ENCODE measurements at regions not wholly inside any gene's neighbourhood (a gene's known extent, or its start where the extent isn't known, plus 50 kb on each side); places are given as distances from the start of the nearest gene placed in this dataset.
"Not testable (repeated sequence)": the region's sequence is repeated elsewhere in the genome, so short reads cannot be mapped to it uniquely, and the experiment has no call there.

GRCh38 chr7:65568226-65568625 lies 194.6 kb downstream of the ZNF92 start:
- not testable (repeated sequence) for H3K36me3 ChIP-seq (ENCODE audit: control insufficient read depth in 2 of 2, insufficient read depth in 2 of 2, low read length in 2 of 2); H3K9ac ChIP-seq (ENCODE audit: low read length in 2 of 2)

GRCh38 chr7:65570990-65571389 lies 197.3 kb downstream of the ZNF92 start:
- not testable (repeated sequence) for H3K4me3 ChIP-seq (ENCODE audit: low read length in 2 of 2); H3K9ac ChIP-seq (ENCODE audit: low read length in 2 of 2); H3K9me3 ChIP-seq (ENCODE audit: control insufficient read depth in 2 of 2, low read length in 2 of 2); H3K27ac ChIP-seq (ENCODE audit: low read length); H3K36me3 ChIP-seq (ENCODE audit: control insufficient read depth in 2 of 2, insufficient read depth in 2 of 2, low read length in 2 of 2); H3K27me3 ChIP-seq (ENCODE audit: control insufficient read depth in 1 of 2, insufficient read depth in 2 of 2, low read length in 2 of 2); H3K4me1 ChIP-seq (ENCODE audit: control insufficient read depth, insufficient read depth, low read length)

More at GRCh38 chr7:65568226-65568625, 194.6 kb downstream of the ZNF92 start:
- not testable (repeated sequence) for H3K9me3 ChIP-seq (ENCODE audit: control insufficient read depth in 2 of 2, low read length in 2 of 2); H3K27me3 ChIP-seq (ENCODE audit: control insufficient read depth in 1 of 2, insufficient read depth in 2 of 2, low read length in 2 of 2); H3K4me3 ChIP-seq (ENCODE audit: low read length in 2 of 2); H3K4me1 ChIP-seq (ENCODE audit: control insufficient read depth, insufficient read depth, low read length); H3K27ac ChIP-seq (ENCODE audit: low read length)

GRCh38 chr7:65572581-65572980 lies 198.9 kb downstream of the ZNF92 start:
- not testable (repeated sequence) for H3K9ac ChIP-seq (ENCODE audit: low read length in 2 of 2); H3K27me3 ChIP-seq (ENCODE audit: control insufficient read depth in 1 of 2, insufficient read depth in 2 of 2, low read length in 2 of 2); H3K9me3 ChIP-seq (ENCODE audit: control insufficient read depth in 2 of 2, low read length in 2 of 2); H3K27ac ChIP-seq (ENCODE audit: low read length); H3K4me1 ChIP-seq (ENCODE audit: control insufficient read depth, insufficient read depth, low read length); H3K4me3 ChIP-seq (ENCODE audit: low read length in 2 of 2); H3K36me3 ChIP-seq (ENCODE audit: control insufficient read depth in 2 of 2, insufficient read depth in 2 of 2, low read length in 2 of 2)

GRCh38 chr7:65576370-65576769 lies 202.7 kb downstream of the ZNF92 start:
- H3K4me3 ChIP-seq (ENCODE audit: low read length in 2 of 2); H3K4me1 ChIP-seq (ENCODE audit: control insufficient read depth, insufficient read depth, low read length); H3K9ac ChIP-seq (ENCODE audit: low read length in 2 of 2); H3K36me3 ChIP-seq (ENCODE audit: control insufficient read depth in 2 of 2, insufficient read depth in 2 of 2, low read length in 2 of 2); H3K27me3 ChIP-seq (ENCODE audit: control insufficient read depth in 1 of 2, insufficient read depth in 2 of 2, low read length in 2 of 2); H3K9me3 ChIP-seq (ENCODE audit: control insufficient read depth in 2 of 2, low read length in 2 of 2); H3K27ac ChIP-seq (ENCODE audit: low read length): not testable (repeated sequence)

- not testable (repeated sequence) for H3K27me3 ChIP-seq (ENCODE audit: control insufficient read depth in 1 of 2, insufficient read depth in 2 of 2, low read length in 2 of 2); H3K9me3 ChIP-seq (ENCODE audit: control insufficient read depth in 2 of 2, low read length in 2 of 2); H3K27ac ChIP-seq (ENCODE audit: low read length); H3K4me3 ChIP-seq (ENCODE audit: low read length in 2 of 2); H3K9ac ChIP-seq (ENCODE audit: low read length in 2 of 2); H3K36me3 ChIP-seq (ENCODE audit: control insufficient read depth in 2 of 2, insufficient read depth in 2 of 2, low read length in 2 of 2); H3K4me1 ChIP-seq (ENCODE audit: control insufficient read depth, insufficient read depth, low read length)
Observed at GRCh38 chr7:65582518-65583119, 209.0 kb downstream of the ZNF92 start.

GRCh38 chr7:65602495-65602894 lies 228.8 kb downstream of the ZNF92 start:
- not testable (repeated sequence) for H3K36me3 ChIP-seq (ENCODE audit: control insufficient read depth in 2 of 2, insufficient read depth in 2 of 2, low read length in 2 of 2); H3K27me3 ChIP-seq (ENCODE audit: control insufficient read depth in 1 of 2, insufficient read depth in 2 of 2, low read length in 2 of 2); H3K27ac ChIP-seq (ENCODE audit: low read length); H3K9ac ChIP-seq (ENCODE audit: low read length in 2 of 2); H3K9me3 ChIP-seq (ENCODE audit: control insufficient read depth in 2 of 2, low read length in 2 of 2); H3K4me3 ChIP-seq (ENCODE audit: low read length in 2 of 2); H3K4me1 ChIP-seq (ENCODE audit: control insufficient read depth, insufficient read depth, low read length)

- no peak overlapping the region for H3K4me3 ChIP-seq (ENCODE audit: low read length in 2 of 2)
- H3K9me3 ChIP-seq (ENCODE audit: control insufficient read depth in 2 of 2, low read length in 2 of 2) = no peaks in the 10 kb centered on the region
- no peaks in the 10 kb centered on the region for H3K4me1 ChIP-seq (ENCODE audit: control insufficient read depth, insufficient read depth, low read length)
- H3K36me3 ChIP-seq (ENCODE audit: control insufficient read depth in 2 of 2, insufficient read depth in 2 of 2, low read length in 2 of 2) = no peaks in the 10 kb centered on the region
- H3K9ac ChIP-seq (ENCODE audit: low read length in 2 of 2) = no peak overlapping the region
- H3K27ac ChIP-seq (ENCODE audit: low read length) = no peak overlapping the region
- no peaks in the 10 kb centered on the region for H3K27me3 ChIP-seq (ENCODE audit: control insufficient read depth in 1 of 2, insufficient read depth in 2 of 2, low read length in 2 of 2)
Observed at GRCh38 chr7:65609131-65609530, 235.5 kb downstream of the ZNF92 start.

- H3K27ac ChIP-seq (ENCODE audit: low read length); H3K27me3 ChIP-seq (ENCODE audit: control insufficient read depth in 1 of 2, insufficient read depth in 2 of 2, low read length in 2 of 2); H3K36me3 ChIP-seq (ENCODE audit: control insufficient read depth in 2 of 2, insufficient read depth in 2 of 2, low read length in 2 of 2); H3K9me3 ChIP-seq (ENCODE audit: control insufficient read depth in 2 of 2, low read length in 2 of 2); H3K4me3 ChIP-seq (ENCODE audit: low read length in 2 of 2); H3K9ac ChIP-seq (ENCODE audit: low read length in 2 of 2); H3K4me1 ChIP-seq (ENCODE audit: control insufficient read depth, insufficient read depth, low read length): not testable (repeated sequence)
Observed at GRCh38 chr7:65613644-65614289, 240.1 kb downstream of the ZNF92 start.

- not testable (repeated sequence) for H3K9ac ChIP-seq (ENCODE audit: low read length in 2 of 2); H3K27me3 ChIP-seq (ENCODE audit: control insufficient read depth in 1 of 2, insufficient read depth in 2 of 2, low read length in 2 of 2); H3K4me3 ChIP-seq (ENCODE audit: low read length in 2 of 2); H3K9me3 ChIP-seq (ENCODE audit: control insufficient read depth in 2 of 2, low read length in 2 of 2); H3K36me3 ChIP-seq (ENCODE audit: control insufficient read depth in 2 of 2, insufficient read depth in 2 of 2, low read length in 2 of 2); H3K4me1 ChIP-seq (ENCODE audit: control insufficient read depth, insufficient read depth, low read length); H3K27ac ChIP-seq (ENCODE audit: low read length)
Observed at GRCh38 chr7:65616111-65616510, 242.5 kb downstream of the ZNF92 start.

GRCh38 chr7:65620216-65620615 lies 246.6 kb downstream of the ZNF92 start:
- H3K4me1 ChIP-seq (ENCODE audit: control insufficient read depth, insufficient read depth, low read length); H3K27ac ChIP-seq (ENCODE audit: low read length): not testable (repeated sequence)

GRCh38 chr7:65621580-65622201 lies 248.0 kb downstream of the ZNF92 start:
- H3K4me3 ChIP-seq (ENCODE audit: low read length in 2 of 2); H3K27ac ChIP-seq (ENCODE audit: low read length); H3K9me3 ChIP-seq (ENCODE audit: control insufficient read depth in 2 of 2, low read length in 2 of 2); H3K4me1 ChIP-seq (ENCODE audit: control insufficient read depth, insufficient read depth, low read length); H3K9ac ChIP-seq (ENCODE audit: low read length in 2 of 2); H3K36me3 ChIP-seq (ENCODE audit: control insufficient read depth in 2 of 2, insufficient read depth in 2 of 2, low read length in 2 of 2); H3K27me3 ChIP-seq (ENCODE audit: control insufficient read depth in 1 of 2, insufficient read depth in 2 of 2, low read length in 2 of 2): not testable (repeated sequence)

More at GRCh38 chr7:65620216-65620615, 246.6 kb downstream of the ZNF92 start:
- not testable (repeated sequence) for H3K9me3 ChIP-seq (ENCODE audit: control insufficient read depth in 2 of 2, low read length in 2 of 2); H3K27me3 ChIP-seq (ENCODE audit: control insufficient read depth in 1 of 2, insufficient read depth in 2 of 2, low read length in 2 of 2); H3K9ac ChIP-seq (ENCODE audit: low read length in 2 of 2); H3K4me3 ChIP-seq (ENCODE audit: low read length in 2 of 2); H3K36me3 ChIP-seq (ENCODE audit: control insufficient read depth in 2 of 2, insufficient read depth in 2 of 2, low read length in 2 of 2)
